H9 (cell line): ENCODE measurements at regions not wholly inside any gene's neighbourhood (a gene's known extent, or its start where the extent isn't known, plus 50 kb on each side); places are given as distances from the start of the nearest gene placed in this dataset.

Source experiments
- DNase-seq: peaks from one replicate; pipeline ENCODE4 v3.0.0-alpha.2; 2017
- H2AFZ ChIP-seq: one replicate; pipeline ENCODE4 v1.6.1; 2013; ENCODE audit warnings: mild to moderate bottlenecking, low read length, control low read depth, moderate library complexity
- H2AK5ac ChIP-seq: 2 replicates; pipeline ENCODE4 v1.6.1; 2013; ENCODE audit warnings: low read length, control low read depth, mixed read lengths; ENCODE audit not compliant: insufficient read length
- H2BK120ac ChIP-seq: one replicate; pipeline ENCODE4 v1.6.1; 2013; ENCODE audit warnings: low read depth, mild to moderate bottlenecking, low read length, control low read depth, inconsistent platforms; ENCODE audit not compliant: poor library complexity, severe bottlenecking
- H2BK12ac ChIP-seq: 2 replicates; pipeline ENCODE4 v1.6.1; 2013; ENCODE audit warnings: low read length, control low read depth, mixed read lengths, low read depth; ENCODE audit not compliant: insufficient read length
- H2BK15ac ChIP-seq: 2 replicates; pipeline ENCODE4 v1.6.1; 2013; ENCODE audit warnings: low read depth, low read length, control low read depth
- H2BK20ac ChIP-seq: one replicate; pipeline ENCODE4 v1.6.1; 2013; ENCODE audit warnings: low read depth, mild to moderate bottlenecking, low read length, control low read depth, inconsistent platforms; ENCODE audit not compliant: poor library complexity, severe bottlenecking
- H2BK5ac ChIP-seq: 2 replicates; pipeline ENCODE4 v1.6.1; 2013; ENCODE audit warnings: low read length, control low read depth, mixed read lengths; ENCODE audit not compliant: insufficient read length
- H3K14ac ChIP-seq: 2 replicates; pipeline ENCODE4 v1.6.1; 2013; ENCODE audit warnings: low read length, control low read depth; ENCODE audit not compliant: insufficient read depth
- H3K18ac ChIP-seq: 2 replicates; pipeline ENCODE4 v1.6.1; 2013; ENCODE audit warnings: low read depth, mild to moderate bottlenecking, mixed read lengths, low read length, control low read depth; ENCODE audit not compliant: insufficient read length
- H3K23ac ChIP-seq: 2 replicates; pipeline ENCODE4 v1.6.1; 2013; ENCODE audit warnings: low read length, control low read depth, mixed read lengths, low read depth; ENCODE audit not compliant: insufficient read length
- H3K23me2 ChIP-seq: 2 replicates; pipeline ENCODE4 v1.6.1; 2013; ENCODE audit warnings: low read depth, mild to moderate bottlenecking, mixed read lengths, low read length, control low read depth; ENCODE audit not compliant: insufficient read length, poor library complexity, severe bottlenecking
- H3K27ac ChIP-seq: 2 replicates; pipeline ENCODE4 v1.5.1; 2013; ENCODE audit warnings: low read length, control low read depth, mixed read lengths, low read depth; ENCODE audit not compliant: insufficient read length
- H3K27me3 ChIP-seq: 2 replicates; pipeline ENCODE4 v1.6.1; 2013; ENCODE audit warnings: low read length, control low read depth, inconsistent platforms; ENCODE audit not compliant: insufficient read depth
- H3K4ac ChIP-seq: 2 replicates; pipeline ENCODE4 v1.6.1; 2013; ENCODE audit warnings: low read depth, mild to moderate bottlenecking, control low read depth, inconsistent platforms, low read length, moderate library complexity
- H3K4me1 ChIP-seq: 2 replicates; pipeline ENCODE4 v1.6.1; 2013; ENCODE audit warnings: low read length, control low read depth, inconsistent platforms; ENCODE audit not compliant: insufficient read depth
- H3K4me2 ChIP-seq: 2 replicates; pipeline ENCODE4 v1.6.1; 2013; ENCODE audit warnings: low read length, control low read depth, mixed read lengths; ENCODE audit not compliant: insufficient read length, insufficient read depth
- H3K56ac ChIP-seq: 2 replicates; pipeline ENCODE4 v1.6.1; 2013; ENCODE audit warnings: low read depth, mild to moderate bottlenecking, mixed read lengths, low read length, control low read depth; ENCODE audit not compliant: insufficient read length
- H3K79me1 ChIP-seq: 2 replicates; pipeline ENCODE4 v1.6.1; 2013; ENCODE audit warnings: low read depth, mild to moderate bottlenecking, moderate library complexity, low read length, control low read depth, inconsistent platforms; ENCODE audit not compliant: insufficient read depth, poor library complexity, severe bottlenecking
- H3K79me2 ChIP-seq: 2 replicates; pipeline ENCODE4 v1.6.1; 2013; ENCODE audit warnings: low read length, control low read depth, inconsistent platforms; ENCODE audit not compliant: insufficient read depth
- H3K9ac ChIP-seq: 2 replicates; pipeline ENCODE4 v1.6.1; 2013; ENCODE audit warnings: low read length, control low read depth, mixed read lengths; ENCODE audit not compliant: insufficient read length; ENCODE audit errors: extremely low read depth
- H3K9me3 ChIP-seq: one replicate; pipeline ENCODE4 v1.6.1; 2013; ENCODE audit warnings: low read depth, low read length, inconsistent platforms; ENCODE audit not compliant: control insufficient read depth
- H3T11ph ChIP-seq: one replicate; pipeline ENCODE4 v1.6.1; 2013; ENCODE audit warnings: mild to moderate bottlenecking, low read length, control low read depth, inconsistent platforms
- H4K20me1 ChIP-seq: one replicate; pipeline ENCODE4 v1.6.1; 2013; ENCODE audit not compliant: control insufficient read depth, insufficient read length, insufficient read depth
- H4K5ac ChIP-seq: 2 replicates; pipeline ENCODE4 v1.6.1; 2013; ENCODE audit warnings: low read depth, mild to moderate bottlenecking, mixed read lengths, low read length, control low read depth; ENCODE audit not compliant: insufficient read length
- H4K8ac ChIP-seq: replicated peaks from 2 replicates; pipeline ENCODE4 v1.6.1; 2013; ENCODE audit warnings: low read length, control low read depth, mixed read lengths, low read depth; ENCODE audit not compliant: insufficient read length
- H4K91ac ChIP-seq: 2 replicates; pipeline ENCODE4 v1.6.1; 2013; ENCODE audit warnings: low read depth, mild to moderate bottlenecking, moderate library complexity, mixed read lengths, low read length, control low read depth; ENCODE audit not compliant: insufficient read length
- H3K27ac Mint-ChIP-seq, 3 experiments: 2 replicates in 2 of 3; 3 replicates in 1 of 3; pipeline ENCODE4 v1.8.0; 2020 to 2021; ENCODE audit warnings: mixed read lengths in 3 of 3, mild to moderate bottlenecking in 1 of 3, moderate library complexity in 1 of 3
- H3K27me3 Mint-ChIP-seq: 2 replicates; pipeline ENCODE4 v1.8.0; 2021; ENCODE audit warnings: low read depth, mild to moderate bottlenecking, moderate library complexity, mixed read lengths
- H3K36me3 Mint-ChIP-seq, 3 experiments: 2 replicates in 2 of 3; 3 replicates in 1 of 3; pipeline ENCODE4 v1.8.0; 2020 to 2021; ENCODE audit warnings: low read depth in 3 of 3, mixed read lengths in 3 of 3; ENCODE audit not compliant: insufficient read depth in 1 of 3
- H3K4me1 Mint-ChIP-seq, 2 experiments: 2 replicates each; pipeline ENCODE4 v1.8.0; 2020; ENCODE audit warnings: mixed read lengths in 2 of 2
- H3K4me3 Mint-ChIP-seq, 2 experiments: 2 replicates in 1 of 2; 3 replicates in 1 of 2; pipeline ENCODE4 v1.8.0; 2020 to 2021; ENCODE audit warnings: mild to moderate bottlenecking in 2 of 2, mixed read lengths in 2 of 2, moderate library complexity in 1 of 2
- H3K9me3 Mint-ChIP-seq, 2 experiments: 2 replicates in 1 of 2; 3 replicates in 1 of 2; pipeline ENCODE4 v1.8.0; 2020; ENCODE audit warnings: mild to moderate bottlenecking in 2 of 2, mixed read lengths in 2 of 2, moderate library complexity in 1 of 2
- CTCF ChIP-seq: fragments of 200-600 bp; sonication (generic); conservative IDR thresholded peaks from 3 replicates; pipeline ENCODE4 v1.8.0; 2021; ENCODE audit warnings: antibody characterized with exemption, mild to moderate bottlenecking
- WGBS: extraction: QIAGEN DNeasy Blood & Tissue Kit; methylation state at CpG from one replicate; pipeline ENCODE4 v1.1.7; 2013; ENCODE audit warnings: missing lambda C conversion rate, low lambda C conversion rate, mixed read lengths; ENCODE audit not compliant: insufficient read length; ENCODE audit errors: extremely low coverage; 5-methylcytosine and 5-hydroxymethylcytosine counted together

GRCh38 chr10:71157435-71157834 is 54.9 kb upstream of the UNC5B start:
- H3K9ac ChIP-seq: no peak overlapping the region
- no peak overlapping the region for H2BK20ac ChIP-seq
- no peak overlapping the region for H4K91ac ChIP-seq
- no peak for TF ChIP-seq CTCF
- no peaks in the 10 kb centered on the region for H3K79me2 ChIP-seq
- WGBS: no CpG with 5 or more reads among the region's 1 CpG
- H2BK15ac ChIP-seq: no peak overlapping the region
- H3K27me3 ChIP-seq: no peaks in the 10 kb centered on the region
- no peak overlapping the region for H2BK5ac ChIP-seq
- Mint-ChIP-seq H3K9me3 (no peaks in the 10 kb centered on the region; a peak in 1 of 5 replicates), H3K27ac (no peak overlapping the region), H3K27me3 (peaks cover 14% of the 10 kb centered on the region), H3K4me3 (no peak overlapping the region), H3K36me3 (no peaks in the 10 kb centered on the region), H3K4me1 (peaks cover 0 to 6% of the 10 kb centered on the region in 2 experiments; a peak in 1 of 4 replicates)
- no peak overlapping the region for H2BK12ac ChIP-seq
- H4K20me1 ChIP-seq: no peaks in the 10 kb centered on the region
- H4K8ac ChIP-seq: no peak overlapping the region
- H4K5ac ChIP-seq: no peak overlapping the region
- H3K4ac ChIP-seq: no peak overlapping the region
- H3K27ac ChIP-seq: no peak overlapping the region
- DNase-seq: no peak
- H3T11ph ChIP-seq: no peak overlapping the region
- H2AK5ac ChIP-seq: no peak overlapping the region
- H3K56ac ChIP-seq: no peak overlapping the region
- no peak overlapping the region for H3K23ac ChIP-seq
- no peaks in the 10 kb centered on the region for H3K4me1 ChIP-seq
- H2BK120ac ChIP-seq: no peak overlapping the region
- H3K14ac ChIP-seq: no peak overlapping the region; the same call in 1 of the 2 replicates
- H3K18ac ChIP-seq: no peak overlapping the region
- H3K4me2 ChIP-seq: no peak overlapping the region
- H3K79me1 ChIP-seq: no peaks in the 10 kb centered on the region
- no peak overlapping the region for H2AFZ ChIP-seq
- H3K23me2 ChIP-seq: no peaks in the 10 kb centered on the region
- no peaks in the 10 kb centered on the region for H3K9me3 ChIP-seq
